Glutamatergic neuron (in vitro differentiated cells): ENCODE measurements at regions not wholly inside any gene's neighbourhood (a gene's known extent, or its start where the extent isn't known, plus 50 kb on each side); places are given as distances from the start of the nearest gene placed in this dataset.

Source experiments
- DNase-seq: peaks from one replicate; pipeline ENCODE4 v3.0.0; 2022
- H3K27ac Mint-ChIP-seq: one replicate; pipeline ENCODE4 v1.8.0; 2020; ENCODE audit warnings: mild to moderate bottlenecking, mixed read lengths, inconsistent platforms; ENCODE audit not compliant: unreplicated experiment
- H3K27me3 Mint-ChIP-seq: one replicate; pipeline ENCODE4 v1.8.0; 2020; ENCODE audit warnings: mild to moderate bottlenecking, moderate library complexity, mixed read lengths, inconsistent platforms; ENCODE audit not compliant: unreplicated experiment
- H3K36me3 Mint-ChIP-seq: one replicate; pipeline ENCODE4 v1.8.0; 2020; ENCODE audit warnings: mild to moderate bottlenecking, mixed read lengths, inconsistent platforms; ENCODE audit not compliant: unreplicated experiment
- H3K4me1 Mint-ChIP-seq: one replicate; pipeline ENCODE4 v1.8.0; 2020; ENCODE audit warnings: mild to moderate bottlenecking, low read depth, mixed read lengths, inconsistent platforms; ENCODE audit not compliant: unreplicated experiment
- H3K4me3 Mint-ChIP-seq: one replicate; pipeline ENCODE4 v1.8.0; 2020; ENCODE audit warnings: mild to moderate bottlenecking, mixed read lengths, inconsistent platforms; ENCODE audit not compliant: unreplicated experiment
- H3K9me3 Mint-ChIP-seq: one replicate; pipeline ENCODE4 v1.8.0; 2020; ENCODE audit warnings: mild to moderate bottlenecking, moderate library complexity, mixed read lengths, inconsistent platforms; ENCODE audit not compliant: unreplicated experiment
- TF ChIP-seq, protein P1 (sequence below): fragments of 200-600 bp; sonication (generic); IDR thresholded peaks from one replicate; pipeline ENCODE4 v1.5.0; 2021; ENCODE audit not compliant: partially characterized antibody, unreplicated experiment

DNA sequence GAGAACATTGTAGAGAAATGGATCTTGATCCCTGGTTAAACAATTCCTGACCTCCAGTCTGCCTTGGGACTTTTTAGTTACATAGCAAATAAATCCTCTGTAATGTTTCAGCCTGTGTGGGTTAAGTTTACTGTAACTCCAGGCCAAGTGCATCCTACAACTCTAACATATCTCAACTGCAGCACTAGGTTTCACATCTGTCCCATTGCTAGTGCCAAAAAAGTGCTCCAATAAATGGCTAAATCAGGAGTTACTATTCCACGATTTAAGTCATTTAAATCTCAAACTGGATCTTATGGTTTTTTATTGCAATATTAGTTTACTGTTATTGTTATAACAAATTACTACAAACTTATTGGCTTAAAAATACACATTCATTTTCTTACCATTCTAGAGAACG, 479.6 kb downstream of the GPAM start:
- no peak overlapping the region for H3K27ac Mint-ChIP-seq
- no peaks in the 10 kb centered on the region for H3K27me3 Mint-ChIP-seq
- no peaks in the 10 kb centered on the region for H3K36me3 Mint-ChIP-seq
- H3K4me3 Mint-ChIP-seq = no peak overlapping the region
- H3K9me3 Mint-ChIP-seq = no peaks in the 10 kb centered on the region
- TF ChIP-seq, protein P1, sequence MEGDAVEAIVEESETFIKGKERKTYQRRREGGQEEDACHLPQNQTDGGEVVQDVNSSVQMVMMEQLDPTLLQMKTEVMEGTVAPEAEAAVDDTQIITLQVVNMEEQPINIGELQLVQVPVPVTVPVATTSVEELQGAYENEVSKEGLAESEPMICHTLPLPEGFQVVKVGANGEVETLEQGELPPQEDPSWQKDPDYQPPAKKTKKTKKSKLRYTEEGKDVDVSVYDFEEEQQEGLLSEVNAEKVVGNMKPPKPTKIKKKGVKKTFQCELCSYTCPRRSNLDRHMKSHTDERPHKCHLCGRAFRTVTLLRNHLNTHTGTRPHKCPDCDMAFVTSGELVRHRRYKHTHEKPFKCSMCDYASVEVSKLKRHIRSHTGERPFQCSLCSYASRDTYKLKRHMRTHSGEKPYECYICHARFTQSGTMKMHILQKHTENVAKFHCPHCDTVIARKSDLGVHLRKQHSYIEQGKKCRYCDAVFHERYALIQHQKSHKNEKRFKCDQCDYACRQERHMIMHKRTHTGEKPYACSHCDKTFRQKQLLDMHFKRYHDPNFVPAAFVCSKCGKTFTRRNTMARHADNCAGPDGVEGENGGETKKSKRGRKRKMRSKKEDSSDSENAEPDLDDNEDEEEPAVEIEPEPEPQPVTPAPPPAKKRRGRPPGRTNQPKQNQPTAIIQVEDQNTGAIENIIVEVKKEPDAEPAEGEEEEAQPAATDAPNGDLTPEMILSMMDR = no peak
- no peaks in the 10 kb centered on the region for H3K4me1 Mint-ChIP-seq
- no peak for DNase-seq

DNA sequence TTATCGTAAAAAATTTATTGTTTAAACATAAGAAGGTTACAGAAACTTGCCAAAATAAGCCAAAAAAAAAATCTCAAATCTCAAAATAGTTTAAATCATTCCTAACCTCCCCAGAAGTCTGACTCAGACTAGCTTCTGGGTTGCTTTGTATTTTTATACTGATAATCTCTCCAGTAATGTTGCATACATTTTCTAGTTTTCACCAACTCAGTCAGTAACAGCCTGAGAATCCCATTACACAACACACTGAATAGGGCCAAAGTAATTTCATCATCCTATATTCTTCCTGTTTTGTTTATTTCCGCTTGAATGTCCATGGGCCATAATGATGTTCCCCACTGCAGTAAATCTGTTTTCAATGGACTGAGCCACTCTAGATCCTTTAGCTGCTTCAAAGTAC, 478.5 kb downstream of the GPAM start:
- no peak for DNase-seq
- H3K4me1 Mint-ChIP-seq = no peaks in the 10 kb centered on the region
- H3K9me3 Mint-ChIP-seq = no peaks in the 10 kb centered on the region
- TF ChIP-seq, protein P1 = no peak
- H3K27me3 Mint-ChIP-seq = no peaks in the 10 kb centered on the region
- H3K4me3 Mint-ChIP-seq = no peak overlapping the region
- no peaks in the 10 kb centered on the region for H3K36me3 Mint-ChIP-seq
- H3K27ac Mint-ChIP-seq = no peak overlapping the region

DNA sequence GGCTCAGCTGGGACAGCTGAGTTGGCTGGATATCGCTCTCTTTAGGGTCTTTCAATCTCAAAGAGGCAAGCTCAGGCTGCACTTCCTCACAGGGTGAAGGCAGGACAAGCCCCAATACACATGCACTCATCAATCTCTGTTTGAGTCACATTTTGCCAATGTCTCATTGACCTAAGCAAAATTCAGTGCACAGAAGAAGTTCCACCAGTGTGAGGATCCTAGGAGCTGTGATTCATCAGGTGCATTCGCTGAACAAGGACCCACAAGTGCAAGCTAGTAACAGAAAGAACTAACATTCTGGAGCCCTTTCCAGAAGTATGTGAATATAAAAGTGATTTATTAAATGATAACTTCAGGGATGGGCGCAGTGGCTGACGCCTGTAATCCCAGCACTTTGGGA, 477.2 kb downstream of the GPAM start:
- no peak overlapping the region for H3K4me3 Mint-ChIP-seq
- no peaks in the 10 kb centered on the region for H3K9me3 Mint-ChIP-seq
- no peak for DNase-seq
- no peak overlapping the region for H3K27ac Mint-ChIP-seq
- TF ChIP-seq, protein P1 = no peak
- H3K27me3 Mint-ChIP-seq = no peaks in the 10 kb centered on the region
- no peaks in the 10 kb centered on the region for H3K36me3 Mint-ChIP-seq
- H3K4me1 Mint-ChIP-seq = no peaks in the 10 kb centered on the region

DNA sequence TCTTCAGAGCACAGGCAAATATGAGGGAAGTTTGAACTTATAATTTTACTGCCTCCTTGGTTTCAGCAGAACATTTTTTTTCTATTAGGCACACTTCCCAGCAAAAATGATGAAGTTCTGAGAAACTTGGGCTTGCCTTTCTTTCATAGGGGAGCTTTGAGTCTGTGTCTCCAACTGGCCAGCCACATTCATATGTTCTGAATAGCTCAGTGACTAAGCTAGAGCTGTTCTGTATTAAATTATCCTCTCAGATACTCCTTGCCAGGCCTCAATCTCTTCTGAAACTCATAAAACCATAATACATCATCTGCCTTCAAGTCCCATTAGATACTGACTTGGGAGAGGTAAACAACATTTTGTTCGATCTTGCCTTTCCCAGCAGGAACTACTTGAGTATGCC, 476.5 kb downstream of the GPAM start:
- TF ChIP-seq, protein P1 = no peak
- no peak overlapping the region for H3K4me3 Mint-ChIP-seq
- H3K27me3 Mint-ChIP-seq = no peaks in the 10 kb centered on the region
- no peak for DNase-seq
- no peaks in the 10 kb centered on the region for H3K4me1 Mint-ChIP-seq
- no peaks in the 10 kb centered on the region for H3K36me3 Mint-ChIP-seq
- H3K9me3 Mint-ChIP-seq = no peaks in the 10 kb centered on the region
- no peak overlapping the region for H3K27ac Mint-ChIP-seq

DNA sequence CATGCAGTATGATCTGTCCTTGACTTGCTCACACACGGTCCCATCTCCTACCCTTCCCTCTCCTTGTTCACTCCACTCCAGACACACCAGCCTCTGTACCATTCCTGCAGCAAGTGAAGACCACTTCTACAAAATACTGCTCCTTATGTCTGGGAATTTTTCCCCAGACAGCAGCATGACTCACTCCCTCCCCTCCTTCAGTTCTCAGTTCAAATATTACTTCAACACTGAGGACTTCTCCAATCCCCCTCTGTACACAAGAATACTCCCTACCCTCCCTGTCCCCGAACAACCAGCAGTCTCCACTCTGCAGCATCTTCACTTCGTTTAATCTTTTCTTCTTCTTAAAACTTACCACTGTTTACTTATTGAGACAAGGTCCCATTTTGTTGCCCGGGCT, 474.0 kb downstream of the GPAM start:
- no peaks in the 10 kb centered on the region for H3K36me3 Mint-ChIP-seq
- no peaks in the 10 kb centered on the region for H3K4me1 Mint-ChIP-seq
- peaks cover 1% of the 10 kb centered on the region for H3K9me3 Mint-ChIP-seq

More for the DNA sequence above, 474.0 kb downstream of the GPAM start:
- Mint-ChIP-seq H3K27me3 (no peaks in the 10 kb centered on the region), H3K4me3 (no peak overlapping the region), H3K27ac (no peak overlapping the region)
- DNase-seq = no peak
- TF ChIP-seq, protein P1 = no peak
